ENCODE measurements at regions not wholly inside any gene's neighbourhood (a gene's known extent, or its start where the extent isn't known, plus 50 kb on each side); places are given as distances from the start of the nearest gene placed in this dataset.

DNA sequence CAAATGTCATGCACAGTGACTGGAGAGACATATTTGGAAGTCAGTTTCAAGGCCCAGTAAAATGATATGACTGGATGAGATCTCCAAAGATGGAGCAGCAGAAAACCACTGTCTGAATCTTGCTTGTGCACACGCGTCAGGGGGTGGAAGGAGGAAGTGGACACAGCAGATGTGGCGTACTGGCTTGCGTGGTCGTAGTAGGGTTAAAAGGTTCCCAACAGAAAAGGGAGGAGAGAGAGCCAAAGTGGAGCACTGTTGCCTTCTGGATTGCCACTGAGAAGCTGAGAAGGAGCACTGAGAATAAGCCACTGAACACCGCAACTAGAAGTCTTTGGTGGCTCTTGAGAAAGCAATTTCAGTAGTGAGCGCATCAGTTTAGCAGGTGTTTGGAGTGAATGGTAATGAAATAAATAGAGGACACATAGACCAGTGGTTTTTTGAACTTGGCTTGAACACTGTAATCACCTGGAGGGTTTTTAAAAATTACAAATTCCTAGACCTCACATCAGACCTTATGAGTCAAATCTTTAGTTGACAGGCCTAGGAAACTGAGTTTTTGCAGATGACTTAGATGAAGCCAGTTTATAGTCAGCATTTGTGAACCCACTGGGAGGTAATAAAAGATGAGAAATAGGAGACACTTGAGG, 227.3 kb downstream of the PTEN start:
- TF ChIP-seq, protein P1, sequence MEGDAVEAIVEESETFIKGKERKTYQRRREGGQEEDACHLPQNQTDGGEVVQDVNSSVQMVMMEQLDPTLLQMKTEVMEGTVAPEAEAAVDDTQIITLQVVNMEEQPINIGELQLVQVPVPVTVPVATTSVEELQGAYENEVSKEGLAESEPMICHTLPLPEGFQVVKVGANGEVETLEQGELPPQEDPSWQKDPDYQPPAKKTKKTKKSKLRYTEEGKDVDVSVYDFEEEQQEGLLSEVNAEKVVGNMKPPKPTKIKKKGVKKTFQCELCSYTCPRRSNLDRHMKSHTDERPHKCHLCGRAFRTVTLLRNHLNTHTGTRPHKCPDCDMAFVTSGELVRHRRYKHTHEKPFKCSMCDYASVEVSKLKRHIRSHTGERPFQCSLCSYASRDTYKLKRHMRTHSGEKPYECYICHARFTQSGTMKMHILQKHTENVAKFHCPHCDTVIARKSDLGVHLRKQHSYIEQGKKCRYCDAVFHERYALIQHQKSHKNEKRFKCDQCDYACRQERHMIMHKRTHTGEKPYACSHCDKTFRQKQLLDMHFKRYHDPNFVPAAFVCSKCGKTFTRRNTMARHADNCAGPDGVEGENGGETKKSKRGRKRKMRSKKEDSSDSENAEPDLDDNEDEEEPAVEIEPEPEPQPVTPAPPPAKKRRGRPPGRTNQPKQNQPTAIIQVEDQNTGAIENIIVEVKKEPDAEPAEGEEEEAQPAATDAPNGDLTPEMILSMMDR (IDR thresholded peaks at IDR 0.05), result no peak
- TF ChIP-seq POLR2A (IDR thresholded peaks at IDR 0.05), result no peak

Measured in Peyer's patch (tissue), 4 donors.